ENCODE measurements at regions not wholly inside any gene's neighbourhood (a gene's known extent, or its start where the extent isn't known, plus 50 kb on each side); places are given as distances from the start of the nearest gene placed in this dataset.
A peak's percentile ranks its signal among the peaks of the same experiment; 100 is the strongest.

DNA sequence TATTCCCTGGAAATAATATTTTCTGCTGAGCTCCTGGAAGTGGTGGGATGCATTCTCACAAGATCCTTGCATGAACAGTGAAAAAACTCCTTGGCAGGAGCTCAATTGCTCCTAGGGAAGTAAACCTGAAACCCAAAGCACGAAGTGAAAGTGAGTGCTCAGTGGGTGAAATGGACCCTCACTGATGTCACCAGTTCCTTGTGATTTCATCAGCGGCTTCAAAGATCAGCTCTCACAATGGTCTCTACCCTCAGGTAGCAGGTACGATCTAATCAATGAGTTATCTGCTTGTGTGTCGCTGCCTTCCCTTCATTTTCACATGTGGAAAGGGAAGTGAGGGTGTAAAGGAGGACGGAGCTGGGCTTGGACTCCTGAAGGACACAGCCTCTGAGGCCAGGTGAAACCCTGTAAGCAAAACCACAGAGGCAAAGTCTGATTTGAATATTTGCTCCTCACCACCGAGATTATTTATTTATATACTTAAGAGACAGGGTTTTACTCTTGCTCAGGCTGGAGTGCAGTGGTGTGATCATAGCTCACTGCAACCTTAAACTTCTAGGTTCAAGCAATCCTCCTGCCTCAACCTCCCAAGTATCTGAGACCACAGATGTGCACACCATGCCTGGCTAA, 255.4 kb upstream of the LYZL1 start:
- peak overlapping the region in 1 of 2 experiments; percentile 16; a peak in 1 of 4 replicates for H3K4me3 ChIP-seq (ENCODE audit: low read depth in 2 of 2, low read length in 2 of 2)
- ChIA-PET CTCF (no interaction called here), POLR2A (no interaction called here)
- TF ChIP-seq, protein P1, sequence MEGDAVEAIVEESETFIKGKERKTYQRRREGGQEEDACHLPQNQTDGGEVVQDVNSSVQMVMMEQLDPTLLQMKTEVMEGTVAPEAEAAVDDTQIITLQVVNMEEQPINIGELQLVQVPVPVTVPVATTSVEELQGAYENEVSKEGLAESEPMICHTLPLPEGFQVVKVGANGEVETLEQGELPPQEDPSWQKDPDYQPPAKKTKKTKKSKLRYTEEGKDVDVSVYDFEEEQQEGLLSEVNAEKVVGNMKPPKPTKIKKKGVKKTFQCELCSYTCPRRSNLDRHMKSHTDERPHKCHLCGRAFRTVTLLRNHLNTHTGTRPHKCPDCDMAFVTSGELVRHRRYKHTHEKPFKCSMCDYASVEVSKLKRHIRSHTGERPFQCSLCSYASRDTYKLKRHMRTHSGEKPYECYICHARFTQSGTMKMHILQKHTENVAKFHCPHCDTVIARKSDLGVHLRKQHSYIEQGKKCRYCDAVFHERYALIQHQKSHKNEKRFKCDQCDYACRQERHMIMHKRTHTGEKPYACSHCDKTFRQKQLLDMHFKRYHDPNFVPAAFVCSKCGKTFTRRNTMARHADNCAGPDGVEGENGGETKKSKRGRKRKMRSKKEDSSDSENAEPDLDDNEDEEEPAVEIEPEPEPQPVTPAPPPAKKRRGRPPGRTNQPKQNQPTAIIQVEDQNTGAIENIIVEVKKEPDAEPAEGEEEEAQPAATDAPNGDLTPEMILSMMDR (IDR thresholded peaks at IDR 0.05), result no peak
- TF ChIP-seq REST (IDR thresholded peaks at IDR 0.05; ENCODE audit: insufficient read depth in 1 of 2, low read depth in 2 of 2, low read length in 1 of 2) (no peak), POLR2AphosphoS5 (IDR thresholded peaks at IDR 0.05; ENCODE audit: low read depth, low read length) (no peak), SIN3A (IDR thresholded peaks at IDR 0.05; ENCODE audit: borderline replicate concordance, insufficient read depth, low read depth, low read length) (no peak), TCF7L2 (IDR thresholded peaks at IDR 0.05; ENCODE audit: low read depth, low read length) (no peak)
- DNase-seq (ENCODE audit: low read depth, low spot score) (no peak), ATAC-seq (no peak)
- H3K4me1 ChIP-seq (ENCODE audit: control insufficient read depth, insufficient read depth, low read length), result no peaks in the 10 kb centered on the region
- H3K27me3 ChIP-seq (ENCODE audit: control insufficient read depth, insufficient read depth, low read length), result no peaks in the 10 kb centered on the region
- no peaks in the 10 kb centered on the region for H3K36me3 ChIP-seq (ENCODE audit: control insufficient read depth, insufficient read depth, low read length)
- intact Hi-C loops (cut with micrococcal nuclease; ENCODE audit: unreplicated experiment) (no loop called here), in situ Hi-C loops (cut with HindIII; ENCODE audit: low pct_unique_long_range_greater_than_20kb, low sequenced_read_pairs) (no loop called here)
- no TSS peak for BruUV-seq (replicated peaks)
- H3K9me3 ChIP-seq (ENCODE audit: control insufficient read depth, insufficient read depth, low read depth, low read length), result no peaks in the 10 kb centered on the region
- no peak overlapping the region for H3K27ac ChIP-seq (ENCODE audit: low read length)

DNA sequence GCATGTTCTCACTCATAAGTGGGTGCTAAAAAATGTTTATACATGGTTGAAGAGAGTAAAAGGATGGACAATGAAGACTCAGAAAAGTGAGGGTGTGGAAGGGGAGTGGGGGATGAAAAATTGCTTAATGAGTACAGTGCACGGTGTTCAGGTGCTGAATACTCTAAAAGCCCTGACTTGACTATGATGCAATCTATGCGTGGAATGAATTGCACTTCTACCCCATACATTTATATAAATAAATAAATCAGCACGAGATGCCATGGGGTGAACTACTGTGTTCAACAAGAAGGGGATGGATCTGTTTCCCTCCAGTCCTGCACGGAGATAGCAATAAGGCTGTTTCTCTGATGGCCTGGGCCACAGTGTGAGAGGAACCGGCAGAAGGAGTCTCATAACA, 254.3 kb upstream of the LYZL1 start:
- BruUV-seq (replicated peaks), result no TSS peak
- Histone ChIP-seq H3K4me3 (ENCODE audit: low read depth in 2 of 2, low read length in 2 of 2) (no peak overlapping the region), H3K4me1 (ENCODE audit: control insufficient read depth, insufficient read depth, low read length) (no peaks in the 10 kb centered on the region), H3K27ac (ENCODE audit: low read length) (no peak overlapping the region), H3K27me3 (ENCODE audit: control insufficient read depth, insufficient read depth, low read length) (no peaks in the 10 kb centered on the region), H3K36me3 (ENCODE audit: control insufficient read depth, insufficient read depth, low read length) (no peaks in the 10 kb centered on the region), H3K9me3 (ENCODE audit: control insufficient read depth, insufficient read depth, low read depth, low read length) (no peaks in the 10 kb centered on the region)
- DNase-seq (ENCODE audit: low read depth, low spot score), result no peak
- in situ Hi-C loops (cut with HindIII; ENCODE audit: low pct_unique_long_range_greater_than_20kb, low sequenced_read_pairs), result no loop called here
- CTCF ChIA-PET, result no interaction called here
- intact Hi-C loops (cut with micrococcal nuclease; ENCODE audit: unreplicated experiment), result no loop called here
- POLR2A ChIA-PET, result no interaction called here
- no peak for ATAC-seq
- TF ChIP-seq TCF7L2 (IDR thresholded peaks at IDR 0.05; ENCODE audit: low read depth, low read length), result no peak
- no peak for TF ChIP-seq REST (IDR thresholded peaks at IDR 0.05; ENCODE audit: insufficient read depth in 1 of 2, low read depth in 2 of 2, low read length in 1 of 2)
- TF ChIP-seq POLR2AphosphoS5 (IDR thresholded peaks at IDR 0.05; ENCODE audit: low read depth, low read length), result no peak
- no peak for TF ChIP-seq SIN3A (IDR thresholded peaks at IDR 0.05; ENCODE audit: borderline replicate concordance, insufficient read depth, low read depth, low read length)
- TF ChIP-seq, protein P1 (IDR thresholded peaks at IDR 0.05), result no peak

Measured in Panc1 (cell line).